Thoracic aorta (tissue), 2 donors: ENCODE measurements at regions not wholly inside any gene's neighbourhood (a gene's known extent, or its start where the extent isn't known, plus 50 kb on each side); places are given as distances from the start of the nearest gene placed in this dataset.
"Not testable (repeated sequence)": the region's sequence is repeated elsewhere in the genome, so short reads cannot be mapped to it uniquely, and the experiment has no call there.

Experiments
- ATAC-seq: fragments of 150-250 bp; one replicate; pipeline ENCODE4 v1.8.0; 2017; ENCODE audit warnings: low read depth; ENCODE audit not compliant: insufficient number of reproducible peaks, low FRiP score
- DNase-seq: peaks from one replicate; pipeline ENCODE4 v3.0.0-alpha.2; 2020; ENCODE audit warnings: low spot score
- H3K27ac ChIP-seq, 2 donors: fragments of 200-600 bp; sonication (generic); 1 replicate in 1 of 2; 2 replicates in 1 of 2; pipeline ENCODE4 v1.5.1; 2016; ENCODE audit warnings: mild to moderate bottlenecking in 2 of 2, moderate library complexity in 2 of 2
- H3K27me3 ChIP-seq: fragments of 200-600 bp; sonication (generic); replicated peaks from 2 replicates; pipeline ENCODE4 v1.6.0; 2016; ENCODE audit warnings: mild to moderate bottlenecking; ENCODE audit not compliant: insufficient read depth
- H3K36me3 ChIP-seq: fragments of 200-600 bp; sonication (generic); one replicate; pipeline ENCODE4 v1.5.1; 2016
- H3K4me1 ChIP-seq, 2 donors: fragments of 200-600 bp; sonication (generic); 1 replicate in 1 of 2; 2 replicates in 1 of 2; pipeline versions ENCODE4 v1.5.1 to v1.6.0; 2016; ENCODE audit warnings: low read depth in 2 of 2, mild to moderate bottlenecking in 1 of 2; ENCODE audit not compliant: control insufficient read depth in 1 of 2
- H3K4me3 ChIP-seq: fragments of 200-600 bp; sonication (generic); 2 replicates; pipeline ENCODE4 v1.5.1; 2016; ENCODE audit warnings: mild to moderate bottlenecking
- H3K9me3 ChIP-seq: fragments of 200-600 bp; sonication (generic); 2 replicates; pipeline ENCODE4 v1.5.1; 2016
- TF ChIP-seq, protein P1 (sequence below): fragments of 200-600 bp; sonication (generic); IDR thresholded peaks from one replicate; pipeline ENCODE4 v1.5.1; 2019; ENCODE audit warnings: antibody characterized with exemption

DNA sequence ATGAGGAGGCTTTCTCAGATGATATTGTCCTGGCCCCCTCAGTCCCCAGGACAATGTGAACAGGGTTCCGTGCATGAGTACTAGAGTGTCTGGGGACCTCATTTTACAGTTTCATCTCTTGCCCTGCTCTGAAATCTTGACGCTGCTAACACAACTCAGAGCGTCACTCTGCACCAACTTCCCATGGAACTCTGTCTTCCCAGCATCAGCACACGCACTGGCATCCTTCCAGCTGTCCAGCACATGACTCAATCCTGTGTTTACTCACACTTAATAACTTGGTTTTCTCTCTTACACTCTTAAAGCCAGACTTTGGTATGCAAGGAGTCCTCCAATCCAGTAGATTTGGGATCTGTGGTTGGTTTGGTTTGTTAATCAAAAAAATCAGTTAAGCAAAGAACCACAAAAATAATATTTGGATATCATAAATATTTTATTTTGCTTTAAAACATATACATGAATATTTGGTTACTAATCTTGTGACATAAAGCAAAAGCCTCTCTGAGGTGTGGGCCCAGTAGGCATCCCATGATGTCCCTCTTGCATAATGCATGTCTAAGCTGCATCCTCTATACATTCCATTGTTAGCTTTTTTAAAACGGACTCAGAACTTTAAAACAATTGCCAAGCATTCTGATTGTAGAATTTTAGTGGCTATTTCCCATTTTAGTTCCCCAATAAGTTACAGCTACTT lies 131.0 kb downstream of the CXCL12 start:
- ATAC-seq, result peak; percentile 56
- H3K27ac ChIP-seq, result no peak overlapping the region

DNA sequence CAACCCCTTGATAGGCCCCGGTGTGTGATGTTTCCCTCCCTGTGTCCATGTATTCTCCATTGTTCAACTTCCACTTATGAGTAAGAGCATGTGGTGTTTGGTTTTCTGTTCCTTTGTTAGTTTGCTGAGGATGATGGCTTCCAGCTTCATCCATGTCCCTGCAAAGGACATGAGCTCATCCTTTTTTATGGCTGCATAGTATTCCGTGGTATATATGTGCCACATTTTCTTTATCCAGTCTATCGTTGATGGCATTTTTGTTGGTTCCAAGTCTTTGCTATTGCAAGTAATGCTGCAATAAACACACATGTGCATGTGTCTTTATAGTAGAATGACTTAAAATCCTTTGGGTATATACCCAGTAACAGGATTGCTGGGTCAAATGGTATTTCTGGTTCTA lies 132.3 kb downstream of the CXCL12 start:
- H3K27me3 ChIP-seq, H3K36me3 ChIP-seq, H3K27ac ChIP-seq, H3K4me3 ChIP-seq, ATAC-seq, DNase-seq, H3K9me3 ChIP-seq: not testable (repeated sequence)
- peaks cover 7 to 12% of the 10 kb centered on the region in 2 donors for H3K4me1 ChIP-seq

More for the DNA sequence above, 131.0 kb downstream of the CXCL12 start:
- Histone ChIP-seq H3K4me3 (no peak overlapping the region), H3K36me3 (no peaks in the 10 kb centered on the region), H3K9me3 (no peaks in the 10 kb centered on the region), H3K4me1 (peaks cover 7 to 12% of the 10 kb centered on the region in 2 donors), H3K27me3 (no peaks in the 10 kb centered on the region)
- TF ChIP-seq, protein P1, sequence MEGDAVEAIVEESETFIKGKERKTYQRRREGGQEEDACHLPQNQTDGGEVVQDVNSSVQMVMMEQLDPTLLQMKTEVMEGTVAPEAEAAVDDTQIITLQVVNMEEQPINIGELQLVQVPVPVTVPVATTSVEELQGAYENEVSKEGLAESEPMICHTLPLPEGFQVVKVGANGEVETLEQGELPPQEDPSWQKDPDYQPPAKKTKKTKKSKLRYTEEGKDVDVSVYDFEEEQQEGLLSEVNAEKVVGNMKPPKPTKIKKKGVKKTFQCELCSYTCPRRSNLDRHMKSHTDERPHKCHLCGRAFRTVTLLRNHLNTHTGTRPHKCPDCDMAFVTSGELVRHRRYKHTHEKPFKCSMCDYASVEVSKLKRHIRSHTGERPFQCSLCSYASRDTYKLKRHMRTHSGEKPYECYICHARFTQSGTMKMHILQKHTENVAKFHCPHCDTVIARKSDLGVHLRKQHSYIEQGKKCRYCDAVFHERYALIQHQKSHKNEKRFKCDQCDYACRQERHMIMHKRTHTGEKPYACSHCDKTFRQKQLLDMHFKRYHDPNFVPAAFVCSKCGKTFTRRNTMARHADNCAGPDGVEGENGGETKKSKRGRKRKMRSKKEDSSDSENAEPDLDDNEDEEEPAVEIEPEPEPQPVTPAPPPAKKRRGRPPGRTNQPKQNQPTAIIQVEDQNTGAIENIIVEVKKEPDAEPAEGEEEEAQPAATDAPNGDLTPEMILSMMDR, result no peak
- DNase-seq, result peak; percentile 65

DNA sequence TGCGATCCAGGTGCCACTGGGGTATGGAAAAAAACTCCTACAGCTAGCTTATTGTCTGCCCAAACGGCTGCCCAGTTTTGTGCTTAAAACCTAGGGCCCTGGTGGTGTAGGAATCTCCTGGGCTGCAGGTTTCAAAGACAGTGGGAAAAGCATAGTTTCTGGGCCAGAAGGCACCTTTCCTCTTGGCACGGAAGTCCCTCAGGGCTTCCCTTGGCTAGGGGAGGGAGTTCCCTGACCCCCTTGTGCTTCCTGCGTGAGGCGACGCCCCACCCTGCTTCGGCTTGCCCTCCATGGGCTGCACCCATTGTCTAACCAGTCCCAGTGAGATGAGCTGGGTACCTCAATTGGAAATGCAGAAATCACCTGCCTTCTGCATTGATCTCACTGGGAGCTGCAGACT lies 135.0 kb downstream of the CXCL12 start:
- peaks cover 7 to 12% of the 10 kb centered on the region in 2 donors for H3K4me1 ChIP-seq
- not testable (repeated sequence) for H3K27ac ChIP-seq, H3K36me3 ChIP-seq, H3K9me3 ChIP-seq, H3K27me3 ChIP-seq, H3K4me3 ChIP-seq, ATAC-seq, DNase-seq

DNA sequence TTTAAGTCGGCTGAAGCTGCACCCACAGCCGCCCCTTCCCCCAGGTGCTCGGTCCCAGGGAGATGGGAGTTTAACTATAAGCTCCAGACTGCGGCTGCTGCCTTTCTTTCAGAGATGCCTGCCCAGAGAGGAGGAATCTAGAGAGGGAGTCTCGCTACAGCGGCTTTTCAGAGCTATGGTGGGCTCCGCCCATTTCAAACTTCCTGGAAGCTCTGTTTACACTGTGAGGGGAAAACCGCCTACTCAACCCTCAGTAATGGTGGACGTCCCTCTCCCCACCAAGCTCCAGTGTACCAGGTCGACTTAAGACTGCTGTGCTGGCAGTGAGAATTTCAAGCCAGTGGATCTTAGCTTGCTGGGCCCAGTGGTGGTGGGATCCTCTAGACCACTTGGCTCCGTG lies 135.4 kb downstream of the CXCL12 start:
- ATAC-seq, result no peak
- H3K9me3 ChIP-seq, result no peaks in the 10 kb centered on the region
- H3K27ac ChIP-seq, result no peak overlapping the region
- no peak overlapping the region for H3K4me3 ChIP-seq
- no peak for DNase-seq
- no peaks in the 10 kb centered on the region for H3K36me3 ChIP-seq
- H3K27me3 ChIP-seq, result no peaks in the 10 kb centered on the region
- TF ChIP-seq, protein P1, result no peak
- peaks cover 7 to 11% of the 10 kb centered on the region in 2 donors for H3K4me1 ChIP-seq

DNA sequence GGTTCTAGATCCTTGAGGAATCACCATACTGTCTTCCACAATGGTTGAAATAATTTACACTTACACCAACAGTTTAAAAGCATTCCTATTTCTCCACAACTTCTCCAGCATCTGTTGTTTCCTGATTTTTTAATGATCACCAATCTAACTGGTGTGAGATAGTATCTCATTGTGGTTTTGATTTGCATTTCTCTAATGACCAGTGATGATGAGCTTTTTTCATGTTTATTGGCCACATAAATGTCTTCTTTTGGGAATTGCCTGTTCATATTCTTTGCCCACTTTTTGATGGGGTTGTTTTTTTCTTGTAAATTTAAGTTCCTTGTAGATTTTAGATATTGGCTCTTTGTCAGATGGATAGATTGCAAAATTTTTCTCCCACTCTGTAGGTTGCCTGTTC lies 138.2 kb downstream of the CXCL12 start:
- not testable (repeated sequence) for DNase-seq, H3K4me3 ChIP-seq, H3K9me3 ChIP-seq, ATAC-seq, H3K27ac ChIP-seq, H3K27me3 ChIP-seq, H3K4me1 ChIP-seq, H3K36me3 ChIP-seq

DNA sequence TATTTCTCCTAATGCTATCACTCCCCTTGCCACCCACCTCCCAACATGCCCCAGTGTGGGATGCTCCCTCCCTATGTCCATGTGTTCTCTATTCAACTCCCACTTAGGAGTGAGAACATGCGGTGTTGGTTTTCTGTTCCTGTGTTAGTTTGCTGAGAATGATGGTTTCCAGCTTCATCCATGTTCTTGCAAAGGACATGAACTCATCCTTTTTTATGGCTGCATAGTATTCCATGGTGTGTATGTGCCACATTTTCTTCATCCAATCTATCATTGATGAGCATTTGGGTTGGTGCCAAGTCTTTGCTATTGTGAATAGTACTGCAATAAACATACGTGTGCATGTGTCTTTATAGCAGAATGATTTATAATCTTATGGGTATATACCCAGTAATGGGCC lies 138.6 kb downstream of the CXCL12 start:
- not testable (repeated sequence) for H3K27me3 ChIP-seq, H3K27ac ChIP-seq, H3K36me3 ChIP-seq, H3K9me3 ChIP-seq, H3K4me3 ChIP-seq, H3K4me1 ChIP-seq, DNase-seq, ATAC-seq

DNA sequence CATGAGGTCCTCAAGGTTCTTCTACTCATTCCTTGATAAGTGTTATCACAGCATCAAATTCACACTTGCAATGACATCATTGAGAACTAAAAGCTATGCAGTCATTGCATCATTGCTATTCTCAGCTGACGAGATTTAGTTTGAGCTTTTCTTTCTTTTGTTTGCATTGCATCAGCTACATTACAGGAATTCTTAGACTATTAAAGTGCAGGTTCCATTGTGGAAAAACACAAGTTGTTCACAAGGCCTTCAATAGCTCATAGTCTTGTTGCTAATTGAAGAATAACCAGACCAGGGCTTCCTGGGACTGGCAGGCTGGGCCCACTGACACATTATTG lies 139.3 kb downstream of the CXCL12 start:
- Histone ChIP-seq H3K4me1 (peaks cover 0 to 9% of the 10 kb centered on the region in 2 donors), H3K27ac (no peak overlapping the region), H3K4me3 (no peak overlapping the region), H3K36me3 (no peaks in the 10 kb centered on the region), H3K27me3 (no peaks in the 10 kb centered on the region), H3K9me3 (no peaks in the 10 kb centered on the region)
- DNase-seq, result no peak
- no peak for ATAC-seq
- TF ChIP-seq, protein P1, result no peak
